HCT116 (cell line): ENCODE measurements at regions not wholly inside any gene's neighbourhood (a gene's known extent, or its start where the extent isn't known, plus 50 kb on each side); places are given as distances from the start of the nearest gene placed in this dataset.

Experiments used
- ATAC-seq: fragments of 200-7000 bp; cut with Tn5 transposase; 2 replicates; pipeline ENCODE4 v1.9.1; 2020; ENCODE audit warnings: mild to moderate bottlenecking, moderate library complexity
- BruUV-seq: library from RNA; stranded (reverse); fragments of 400-500 nt; replicated peaks from 2 replicates; lab custom pipeline; 2021; lab: Mats Ljungman, UMichigan
- CTCF ChIA-PET: fragments of 300-600 bp; sonication (Branson Sonifier 250); formaldehyde crosslinking; loops from one replicate; lab custom pipeline; 2021; ENCODE audit warnings: antibody characterized with exemption; lab: Charles Lee
- POLR2A ChIA-PET: fragments of 300-600, 350-600 bp; sonication (Branson Sonifier 250); formaldehyde crosslinking; loops from one replicate; lab custom pipeline; 2021; ENCODE audit warnings: antibody characterized with exemption; lab: Charles Lee
- RAD21 ChIA-PET, 2 experiments: fragments of 300-600 bp; sonication (Branson Sonifier 250); formaldehyde crosslinking; loops; one replicate each; lab custom pipeline; 2023; ENCODE audit warnings: low total read pairs in 2 of 2; ENCODE audit not compliant: uncharacterized antibody in 2 of 2, unreplicated experiment in 2 of 2, low non-redundant PET in 1 of 2; lab: Charles Lee
- DNase-seq: peaks from one replicate; pipeline ENCODE4 v3.0.0-alpha.2; 2010; ENCODE audit warnings: low read depth, low spot score
- H2AFZ ChIP-seq: fragments of 200-600 bp; shearing (Covaris generic), sonication (generic); 2 replicates; pipeline ENCODE4 v1.6.1; 2017; ENCODE audit warnings: low read depth, mixed run types, mixed read lengths, antibody characterized with exemption, low read length; ENCODE audit not compliant: poor library complexity, severe bottlenecking
- H3K27ac ChIP-seq: 2 replicates; pipeline ENCODE4 v1.5.1; 2012; ENCODE audit warnings: low read depth, low read length
- H3K27me3 ChIP-seq: fragments of 200-600 bp; sonication (generic); 2 replicates; pipeline ENCODE4 v1.6.1; 2016; ENCODE audit warnings: mixed run types, low read length, mixed read lengths; ENCODE audit not compliant: insufficient read depth
- H3K36me3 ChIP-seq, 2 experiments: fragments of 200-500 bp in 1 of 2; fragments of 200-600 bp in 1 of 2; sonication (Bioruptor generic) in 1 of 2; sonication (generic) in 1 of 2; 2 replicates each; pipeline versions ENCODE4 v1.5.1 to v1.6.1; 2014 to 2016; ENCODE audit warnings: low read length in 2 of 2, inconsistent platforms in 1 of 2, mixed read lengths in 1 of 2, mixed run types in 1 of 2; ENCODE audit not compliant: insufficient read depth in 2 of 2, control insufficient read depth in 1 of 2
- H3K4me1 ChIP-seq, 2 experiments: fragments of 200-600 bp in 1 of 2; sonication (generic) in 1 of 2; 2 replicates each; pipeline versions ENCODE4 v1.5.1 to v1.6.1; 2012 to 2017; ENCODE audit warnings: low read length in 2 of 2, inconsistent platforms in 1 of 2, mild to moderate bottlenecking in 1 of 2, mixed read lengths in 1 of 2, mixed run types in 1 of 2, moderate library complexity in 1 of 2; ENCODE audit not compliant: insufficient read depth in 2 of 2, control insufficient read depth in 1 of 2
- H3K4me2 ChIP-seq: fragments of 200-600 bp; sonication (generic); 2 replicates; pipeline ENCODE4 v1.6.1; 2017; ENCODE audit warnings: mixed run types, low read length, mixed read lengths
- H3K4me3 ChIP-seq, 2 experiments: fragments of 200-600 bp in 1 of 2; sonication (generic) in 1 of 2; replicated peaks in 1 of 2; 2 replicates each; pipeline ENCODE4 v1.5.1; 2011 to 2016; ENCODE audit warnings: low read length in 2 of 2, control low read depth in 1 of 2, low read depth in 1 of 2, mild to moderate bottlenecking in 1 of 2, mixed read lengths in 1 of 2, mixed run types in 1 of 2
- H3K79me2 ChIP-seq: fragments of 200-600 bp; sonication (generic); 2 replicates; pipeline ENCODE4 v1.6.1; 2017; ENCODE audit warnings: mild to moderate bottlenecking, mixed run types, low read length, moderate library complexity, mixed read lengths; ENCODE audit not compliant: insufficient read depth
- H3K9ac ChIP-seq: fragments of 200-600 bp; sonication (generic); 2 replicates; pipeline ENCODE4 v1.6.1; 2016; ENCODE audit warnings: low read length, mixed read lengths
- H3K9me2 ChIP-seq: fragments of 200-600 bp; sonication (generic), shearing (Covaris generic); 2 replicates; pipeline ENCODE4 v1.6.1; 2017; ENCODE audit warnings: mixed run types, mild to moderate bottlenecking, moderate library complexity; ENCODE audit not compliant: insufficient read depth
- H3K9me3 ChIP-seq, 2 experiments: fragments of 200-500 bp in 1 of 2; fragments of 200-600 bp in 1 of 2; sonication (Bioruptor generic) in 1 of 2; sonication (generic) in 1 of 2; 2 replicates each; pipeline ENCODE4 v1.6.1; 2014 to 2017; ENCODE audit warnings: low read length in 2 of 2, mixed read lengths in 2 of 2, inconsistent platforms in 1 of 2, low read depth in 1 of 2, mild to moderate bottlenecking in 1 of 2, mixed run types in 1 of 2, moderate library complexity in 1 of 2; ENCODE audit not compliant: control insufficient read depth in 1 of 2, insufficient read depth in 1 of 2
- H4K20me1 ChIP-seq: fragments of 200-600 bp; sonication (generic), shearing (Covaris generic); 2 replicates; pipeline ENCODE4 v1.6.1; 2017; ENCODE audit warnings: mixed run types, mild to moderate bottlenecking, moderate library complexity; ENCODE audit not compliant: insufficient read depth
- CBX3 ChIP-seq: IDR thresholded peaks from 2 replicates; pipeline ENCODE4 v1.6.1; 2012; ENCODE audit warnings: low read depth
- ELF1 ChIP-seq: IDR thresholded peaks from 2 replicates; pipeline ENCODE4 v1.6.1; 2012; ENCODE audit warnings: low read depth, borderline replicate concordance
- EZH2 ChIP-seq: fragments of 200-600 bp; sonication (generic); IDR thresholded peaks from 2 replicates; pipeline ENCODE4 v1.6.1; 2017; ENCODE audit warnings: antibody characterized with exemption, mixed run types
- EZH2phosphoT487 ChIP-seq: fragments of 200-600 bp; IDR thresholded peaks from 2 replicates; pipeline ENCODE4 v1.6.1; 2018; ENCODE audit warnings: antibody characterized with exemption, borderline replicate concordance
- FOSL1 ChIP-seq: IDR thresholded peaks from 2 replicates; pipeline ENCODE4 v1.6.1; 2012; ENCODE audit warnings: low read depth
- JUND ChIP-seq: IDR thresholded peaks from 2 replicates; pipeline ENCODE4 v1.6.1; 2012
- POLR2A ChIP-seq: IDR thresholded peaks from 2 replicates; pipeline ENCODE4 v1.7.0; 2011; ENCODE audit warnings: borderline replicate concordance; ENCODE audit not compliant: insufficient read depth, insufficient read length; ENCODE audit errors: extremely low read depth
- RAD21 ChIP-seq: IDR thresholded peaks from 2 replicates; pipeline ENCODE4 v1.6.1; 2012; ENCODE audit warnings: low read depth, mild to moderate bottlenecking
- SIN3A ChIP-seq: IDR thresholded peaks from 2 replicates; pipeline ENCODE4 v1.6.1; 2012; ENCODE audit warnings: low read depth
- SP1 ChIP-seq: IDR thresholded peaks from 2 replicates; pipeline ENCODE4 v1.6.1; 2012; ENCODE audit warnings: low read depth
- TCF7L2 ChIP-seq: IDR thresholded peaks from 2 replicates; pipeline ENCODE4 v1.7.0; 2011; ENCODE audit warnings: borderline replicate concordance, inconsistent platforms; ENCODE audit not compliant: insufficient read depth, insufficient read length; ENCODE audit errors: extremely low read depth
- YY1 ChIP-seq: IDR thresholded peaks from 2 replicates; pipeline ENCODE4 v1.6.1; 2011; ENCODE audit warnings: low read length, low read depth, moderate library complexity, mild to moderate bottlenecking; ENCODE audit not compliant: insufficient replicate concordance; ENCODE audit errors: extremely low read depth
- ZFX ChIP-seq: fragments of 450-650 bp; IDR thresholded peaks from 2 replicates; pipeline ENCODE4 v1.6.1; 2017
- ZNF274 ChIP-seq: fragments of 200-500 bp; sonication (Bioruptor generic); IDR thresholded peaks from 2 replicates; pipeline ENCODE4 v1.6.1; 2014; ENCODE audit warnings: mild to moderate bottlenecking, low read depth, low read length, inconsistent platforms
- intact Hi-C: fragments of 100-400 bp; cut with micrococcal nuclease; formaldehyde crosslinking; loops from 2 replicates; pipeline ENCODE4 v1.10.0; 2022
- TF ChIP-seq, protein P1 (sequence below), 3 experiments: fragments of 200-600 bp in 1 of 3; sonication (generic) in 1 of 3; IDR thresholded peaks in 2 of 3; conservative IDR thresholded peaks in 1 of 3; 2 replicates each; pipeline ENCODE4 v1.5.1; 2012 to 2017; ENCODE audit warnings: low read depth in 2 of 3, low read length in 2 of 3, antibody characterized with exemption in 1 of 3, borderline replicate concordance in 1 of 3, control low read depth in 1 of 3, mild to moderate bottlenecking in 1 of 3, mixed read lengths in 1 of 3, mixed run types in 1 of 3, moderate library complexity in 1 of 3; ENCODE audit not compliant: insufficient read depth in 1 of 3
- TF ChIP-seq, protein P2 (sequence below): IDR thresholded peaks from 2 replicates; pipeline ENCODE4 v1.6.1; 2012

DNA sequence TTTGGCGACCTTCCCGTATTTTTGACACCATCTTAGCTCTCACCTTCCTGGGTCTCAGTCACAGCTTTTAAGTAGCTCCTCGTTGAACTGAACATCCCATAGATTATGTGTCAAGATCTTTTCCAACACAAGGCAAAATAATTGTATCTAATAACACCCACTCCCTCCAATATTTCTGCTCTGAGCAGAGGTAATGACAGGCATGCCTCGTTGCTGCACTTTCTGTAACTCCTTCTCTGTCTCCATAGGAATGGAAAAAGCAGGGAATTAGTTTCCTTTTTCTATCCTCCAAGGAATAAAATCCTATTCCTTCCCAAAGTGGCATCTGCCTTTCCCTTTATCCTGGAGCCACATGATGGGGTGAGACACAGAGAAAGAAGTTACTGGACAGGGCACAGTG, 174.0 kb upstream of the CDH20 start:
- intact Hi-C loops, result no loop called here
- CTCF ChIA-PET, result no interaction called here
- no peak overlapping the region for H3K4me2 ChIP-seq
- H3K36me3 ChIP-seq, result no peaks in the 10 kb centered on the region
- no peaks in the 10 kb centered on the region for H3K9me3 ChIP-seq
- no TSS peak for BruUV-seq
- no peak overlapping the region for H3K4me3 ChIP-seq
- H3K27me3 ChIP-seq, result no peaks in the 10 kb centered on the region; the same call in 1 of the 2 replicates
- H3K79me2 ChIP-seq, result no peaks in the 10 kb centered on the region
- no peaks in the 10 kb centered on the region for H3K9me2 ChIP-seq
- DNase-seq (no peak), ATAC-seq (no peak)
- no peak overlapping the region for H2AFZ ChIP-seq
- H3K4me1 ChIP-seq, result no peaks in the 10 kb centered on the region
- no peaks in the 10 kb centered on the region for H4K20me1 ChIP-seq
- no peak overlapping the region for H3K9ac ChIP-seq
- TF ChIP-seq FOSL1, result no peak
- no peak for TF ChIP-seq ZFX
- no peak for TF ChIP-seq EZH2
- TF ChIP-seq, protein P1, sequence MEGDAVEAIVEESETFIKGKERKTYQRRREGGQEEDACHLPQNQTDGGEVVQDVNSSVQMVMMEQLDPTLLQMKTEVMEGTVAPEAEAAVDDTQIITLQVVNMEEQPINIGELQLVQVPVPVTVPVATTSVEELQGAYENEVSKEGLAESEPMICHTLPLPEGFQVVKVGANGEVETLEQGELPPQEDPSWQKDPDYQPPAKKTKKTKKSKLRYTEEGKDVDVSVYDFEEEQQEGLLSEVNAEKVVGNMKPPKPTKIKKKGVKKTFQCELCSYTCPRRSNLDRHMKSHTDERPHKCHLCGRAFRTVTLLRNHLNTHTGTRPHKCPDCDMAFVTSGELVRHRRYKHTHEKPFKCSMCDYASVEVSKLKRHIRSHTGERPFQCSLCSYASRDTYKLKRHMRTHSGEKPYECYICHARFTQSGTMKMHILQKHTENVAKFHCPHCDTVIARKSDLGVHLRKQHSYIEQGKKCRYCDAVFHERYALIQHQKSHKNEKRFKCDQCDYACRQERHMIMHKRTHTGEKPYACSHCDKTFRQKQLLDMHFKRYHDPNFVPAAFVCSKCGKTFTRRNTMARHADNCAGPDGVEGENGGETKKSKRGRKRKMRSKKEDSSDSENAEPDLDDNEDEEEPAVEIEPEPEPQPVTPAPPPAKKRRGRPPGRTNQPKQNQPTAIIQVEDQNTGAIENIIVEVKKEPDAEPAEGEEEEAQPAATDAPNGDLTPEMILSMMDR (IDR thresholded peaks at IDR 0.05 in 2 of 3, conservative IDR thresholded peaks at IDR 0.05 in 1 of 3; ENCODE audit: borderline replicate concordance in 1 of 3, insufficient read depth in 1 of 3, low read depth in 2 of 3, low read length in 2 of 3), result no peak
- no peak for TF ChIP-seq EZH2phosphoT487
- TF ChIP-seq, protein P2, sequence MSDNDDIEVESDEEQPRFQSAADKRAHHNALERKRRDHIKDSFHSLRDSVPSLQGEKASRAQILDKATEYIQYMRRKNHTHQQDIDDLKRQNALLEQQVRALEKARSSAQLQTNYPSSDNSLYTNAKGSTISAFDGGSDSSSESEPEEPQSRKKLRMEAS, result no peak
- no peak for TF ChIP-seq SP1
- no peak for TF ChIP-seq ELF1
- TF ChIP-seq JUND, result no peak
- TF ChIP-seq, all 23 proteins: peak for 0
- ChIA-PET RAD21 (no interaction called here), POLR2A (no interaction called here)
- H3K27ac ChIP-seq, result no peak overlapping the region

DNA sequence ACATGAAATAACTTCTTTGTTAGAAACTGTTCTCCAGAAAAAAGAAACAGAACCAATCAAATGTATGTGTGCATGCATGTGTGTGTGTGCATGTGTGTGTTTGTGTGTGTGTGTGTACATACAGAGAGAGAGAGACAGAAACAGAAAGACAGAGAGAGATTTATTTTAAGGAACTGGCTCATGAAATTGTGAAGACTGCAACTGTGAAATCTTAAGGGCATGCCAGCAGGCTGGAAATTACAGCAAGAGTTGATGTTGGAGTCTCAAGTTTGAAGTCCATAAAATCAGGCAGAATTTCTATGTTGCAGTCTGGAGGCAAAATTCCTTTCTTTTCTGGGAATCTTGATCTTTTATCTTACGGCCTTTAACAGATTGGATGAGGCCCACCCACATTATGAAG, 168.9 kb upstream of the CDH20 start:
- Histone ChIP-seq H3K4me3 (no peak overlapping the region), H3K9ac (no peak overlapping the region), H3K27ac (no peak overlapping the region), H3K9me3 (no peaks in the 10 kb centered on the region), H3K9me2 (no peaks in the 10 kb centered on the region), H3K27me3 (0 out of 2 replicates have a peak, but pooled peaks cover 2% of the 10 kb centered on the region), H3K4me1 (no peaks in the 10 kb centered on the region), H3K4me2 (no peak overlapping the region), H3K36me3 (no peaks in the 10 kb centered on the region), H4K20me1 (no peaks in the 10 kb centered on the region), H2AFZ (no peak overlapping the region), H3K79me2 (no peaks in the 10 kb centered on the region)
- intact Hi-C loops, result no loop called here
- POLR2A ChIA-PET, result no interaction called here
- TF ChIP-seq, protein P2, result no peak
- TF ChIP-seq SIN3A (no peak), EZH2phosphoT487 (no peak), ZNF274 (no peak), TCF7L2 (no peak), CBX3 (no peak), EZH2 (no peak), SP1 (no peak), YY1 (no peak), POLR2A (no peak), RAD21 (no peak)
- RAD21 ChIA-PET, result no interaction called here
- CTCF ChIA-PET, result no interaction called here
- ATAC-seq, result no peak
- no peak for DNase-seq
- BruUV-seq, result no TSS peak
